ENCODE measurements at regions not wholly inside any gene's neighbourhood (a gene's known extent, or its start where the extent isn't known, plus 50 kb on each side); places are given as distances from the start of the nearest gene placed in this dataset.
A peak's percentile ranks its signal among the peaks of the same experiment; 100 is the strongest.
"Not testable (repeated sequence)": the region's sequence is repeated elsewhere in the genome, so short reads cannot be mapped to it uniquely, and the experiment has no call there.

DNA sequence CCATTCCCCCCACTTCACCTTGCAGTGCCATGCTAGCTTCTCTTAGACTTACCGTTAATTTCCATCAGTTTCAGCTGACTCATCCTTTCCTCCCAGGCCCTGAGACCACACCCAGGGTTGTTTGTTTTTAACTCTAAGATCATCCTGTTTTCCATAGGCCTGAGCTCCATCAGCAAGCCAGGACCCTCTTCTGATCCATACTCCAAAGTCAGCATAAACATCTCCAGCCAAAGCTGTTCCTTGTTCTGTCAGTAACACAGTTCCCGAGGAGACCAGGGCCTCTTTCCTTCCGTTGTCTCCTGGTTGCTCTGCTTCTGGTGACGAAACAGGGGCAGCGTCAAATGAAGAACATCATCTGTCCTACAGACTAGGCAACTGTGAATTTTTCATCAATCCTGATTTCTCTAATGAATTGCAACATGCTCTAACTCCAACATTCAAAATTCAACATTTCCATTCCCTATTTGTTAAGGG, 83.8 kb upstream of the HNF1B start:
- DNase-seq, result peak; percentile 27

DNA sequence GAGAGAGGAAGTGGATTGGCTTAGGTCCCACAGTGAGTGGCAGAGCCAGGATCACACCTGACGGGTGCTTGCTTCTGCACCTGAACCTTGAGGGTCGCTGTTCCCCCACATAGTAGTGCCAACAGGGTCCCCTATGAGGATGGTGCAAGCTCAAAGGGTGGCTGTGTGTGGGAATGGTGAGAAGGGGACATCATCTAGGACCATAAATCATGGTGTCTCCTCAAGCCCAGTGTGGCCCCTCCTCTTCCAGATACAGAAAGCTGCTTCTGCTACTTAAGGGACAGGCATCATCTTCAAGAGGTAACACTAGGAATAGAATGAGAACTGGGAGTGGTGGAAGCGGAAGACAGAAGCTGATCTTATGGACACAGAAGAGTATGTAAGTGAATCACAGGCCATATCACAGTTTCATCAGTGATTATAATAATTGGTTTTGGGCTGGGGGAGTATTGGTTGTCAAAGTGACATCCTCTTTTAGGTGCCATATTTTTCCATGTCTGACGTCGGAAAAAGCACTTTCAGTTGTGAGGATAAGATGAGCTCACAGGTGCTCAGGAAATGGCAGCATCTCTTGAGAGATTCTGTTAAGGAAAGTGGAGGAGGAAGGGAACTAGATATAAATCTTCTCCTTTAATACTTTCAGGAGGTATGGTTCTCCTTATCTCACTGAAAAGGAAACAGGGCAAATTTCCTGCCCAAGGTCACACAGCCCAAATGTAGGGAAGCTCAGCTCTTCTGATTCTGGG, 83.2 kb upstream of the HNF1B start:
- DNase-seq, result no peak

DNA sequence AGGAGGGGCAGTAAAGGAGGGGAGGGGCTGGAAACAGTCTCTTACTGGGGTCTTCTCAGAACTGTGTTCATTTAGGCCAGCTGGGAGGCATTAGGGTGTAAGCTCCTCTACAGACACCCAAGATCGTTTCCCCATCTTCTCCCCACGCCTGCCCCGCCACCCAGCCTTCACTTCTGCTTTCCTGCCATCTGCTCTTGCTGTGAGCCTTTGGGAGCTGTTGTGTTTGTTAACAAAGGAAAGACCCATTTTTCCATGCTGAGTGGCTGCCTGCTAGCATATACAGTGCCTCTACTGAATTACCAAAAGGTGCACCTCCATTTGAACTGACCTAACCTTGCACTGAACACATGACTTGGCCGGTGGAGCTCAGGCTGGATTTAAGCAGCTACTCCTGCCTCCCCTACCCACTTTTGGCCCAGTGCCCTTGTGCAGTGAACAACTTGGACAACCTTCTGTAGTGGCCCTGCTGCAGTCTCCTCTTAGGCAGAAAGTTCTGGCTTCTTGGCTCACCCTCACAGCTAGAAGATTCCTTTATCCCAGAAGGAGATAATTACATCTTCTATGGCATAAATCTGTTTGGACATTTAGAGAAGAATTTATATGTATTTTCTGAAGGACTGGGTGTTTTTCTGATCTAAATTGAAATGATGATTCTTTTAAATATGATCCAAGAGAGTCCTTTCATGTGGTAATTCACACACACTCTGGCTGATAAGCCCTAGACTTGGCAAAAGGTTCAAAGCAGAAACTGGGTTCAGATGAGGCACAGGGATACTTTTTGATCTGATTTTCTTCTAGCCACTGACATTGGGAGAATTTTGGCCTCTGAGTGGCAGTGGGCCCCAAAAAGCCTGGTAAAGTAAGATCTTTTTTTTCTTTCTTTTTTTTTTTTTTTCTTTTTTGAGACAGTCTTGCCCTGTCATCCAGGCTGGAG, 81.9 kb upstream of the HNF1B start:
- no peak for DNase-seq

DNA sequence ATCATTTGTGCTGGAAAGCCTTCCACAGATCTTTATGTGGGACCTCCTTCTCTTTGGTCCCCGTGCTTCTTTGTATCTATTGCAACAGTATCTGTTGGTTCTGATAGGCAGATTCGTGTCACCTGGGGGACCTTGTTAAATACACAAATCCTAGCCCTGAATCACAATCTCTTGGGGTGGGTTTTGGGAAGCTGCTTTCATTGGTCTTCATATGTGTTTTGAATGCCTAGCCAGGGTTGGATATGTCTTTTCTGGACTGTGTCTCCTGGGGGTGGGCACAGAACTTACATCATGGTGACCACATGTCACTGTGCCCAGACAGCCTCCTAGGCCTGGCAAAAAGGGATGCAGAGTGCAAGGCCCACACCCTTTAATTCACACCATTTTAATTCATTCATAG, 81.0 kb upstream of the HNF1B start:
- DNase-seq, result no peak

DNA sequence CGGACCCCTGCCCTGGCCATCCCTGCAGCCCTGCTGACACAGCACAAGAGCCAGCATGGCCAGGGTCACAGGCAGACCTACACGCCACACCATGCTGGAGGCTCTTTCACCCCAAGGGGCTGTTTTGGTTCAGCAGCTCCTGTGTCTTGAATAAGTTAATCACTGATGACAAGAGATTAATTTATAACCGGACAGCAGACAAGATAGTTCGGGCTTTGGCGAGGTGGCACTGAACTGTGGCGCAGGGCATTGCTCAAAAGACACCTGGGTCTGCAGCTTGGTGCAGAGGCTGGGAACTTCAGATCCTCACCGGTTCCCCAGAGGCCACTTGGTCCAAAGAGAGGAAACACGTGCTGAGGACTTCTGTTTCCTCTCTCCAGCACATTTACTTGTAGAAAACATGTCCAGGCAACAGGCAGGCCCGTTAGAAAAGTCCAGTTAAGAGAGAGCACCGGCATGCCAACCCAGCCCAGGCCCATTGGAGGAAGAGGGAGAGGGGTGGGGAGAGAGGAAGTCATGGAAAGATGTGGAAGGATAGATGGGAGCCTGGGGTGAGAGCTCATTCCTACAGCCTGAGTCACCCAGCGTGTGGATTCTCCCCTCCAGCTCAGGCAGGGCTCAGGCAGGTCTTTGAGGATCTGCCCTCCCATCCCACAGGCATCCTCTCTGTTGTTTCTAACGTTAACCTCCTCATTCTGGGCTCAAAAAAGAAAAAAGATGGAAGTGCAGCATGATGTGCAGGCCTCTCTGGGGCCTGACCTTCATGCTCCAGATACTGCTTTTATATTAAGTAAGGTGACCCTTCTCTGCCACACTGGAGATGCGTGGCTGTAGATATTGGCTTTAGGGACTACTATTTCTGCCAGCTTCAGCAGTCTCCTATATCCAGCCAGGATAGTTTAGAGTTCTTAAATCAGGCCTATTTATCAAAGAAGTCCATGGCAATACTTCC, 80.0 kb upstream of the HNF1B start:
- DNase-seq, result peak; percentile 96

DNA sequence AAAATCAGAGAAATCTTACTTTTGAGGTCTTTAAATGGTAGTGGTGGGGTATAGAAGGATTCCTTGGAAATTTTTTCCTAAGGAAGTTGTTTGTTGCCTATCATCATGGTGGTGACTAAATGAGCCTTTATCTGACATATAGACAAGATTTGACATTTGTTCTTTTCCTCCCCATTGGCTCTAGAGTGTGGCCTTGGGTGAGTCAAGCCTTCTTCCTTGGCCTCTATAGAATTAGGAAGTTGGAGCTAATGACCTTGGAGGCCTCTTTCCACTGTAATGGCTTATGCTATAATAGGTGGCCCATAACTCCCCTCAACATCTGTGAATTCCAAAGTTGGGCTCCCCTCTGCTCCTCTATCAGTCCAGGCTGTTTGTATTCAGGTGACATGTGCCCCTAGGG, 79.1 kb upstream of the HNF1B start:
- no peak for DNase-seq

DNA sequence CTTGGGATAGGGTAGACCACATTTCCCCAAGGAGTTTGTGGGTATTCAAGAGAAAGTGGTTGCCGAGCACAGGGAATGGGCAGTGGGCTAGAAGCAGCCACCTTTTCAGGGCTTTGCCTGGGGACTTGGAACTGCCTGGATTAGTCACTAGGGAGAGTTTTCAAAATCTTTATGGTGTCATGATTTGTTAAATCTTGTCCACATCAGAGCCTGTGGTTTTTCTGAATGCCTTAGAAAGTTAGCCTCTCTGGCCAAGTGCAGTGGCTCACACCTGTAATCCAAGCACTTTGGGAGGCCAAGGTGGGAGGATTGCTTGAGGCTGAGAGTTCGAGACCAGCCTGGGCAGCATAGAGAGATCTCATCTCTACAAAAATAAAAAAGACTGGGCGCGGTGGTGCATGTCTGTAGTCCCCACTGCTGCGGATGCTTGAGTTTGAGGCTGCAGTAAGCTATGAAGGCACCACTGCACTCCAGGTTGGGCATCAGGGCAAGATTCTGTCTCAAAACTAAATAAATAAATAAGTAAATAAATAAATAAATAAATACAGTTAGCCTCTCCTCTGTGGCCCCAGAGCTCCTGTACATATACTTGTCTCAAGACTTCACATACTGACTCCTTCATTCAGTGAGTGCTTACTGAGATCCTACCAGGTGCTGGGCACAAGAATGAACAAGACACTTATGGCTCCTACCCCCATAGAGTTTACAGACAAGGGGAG, 76.3 kb upstream of the HNF1B start:
- peak; percentile 41 for DNase-seq

DNA sequence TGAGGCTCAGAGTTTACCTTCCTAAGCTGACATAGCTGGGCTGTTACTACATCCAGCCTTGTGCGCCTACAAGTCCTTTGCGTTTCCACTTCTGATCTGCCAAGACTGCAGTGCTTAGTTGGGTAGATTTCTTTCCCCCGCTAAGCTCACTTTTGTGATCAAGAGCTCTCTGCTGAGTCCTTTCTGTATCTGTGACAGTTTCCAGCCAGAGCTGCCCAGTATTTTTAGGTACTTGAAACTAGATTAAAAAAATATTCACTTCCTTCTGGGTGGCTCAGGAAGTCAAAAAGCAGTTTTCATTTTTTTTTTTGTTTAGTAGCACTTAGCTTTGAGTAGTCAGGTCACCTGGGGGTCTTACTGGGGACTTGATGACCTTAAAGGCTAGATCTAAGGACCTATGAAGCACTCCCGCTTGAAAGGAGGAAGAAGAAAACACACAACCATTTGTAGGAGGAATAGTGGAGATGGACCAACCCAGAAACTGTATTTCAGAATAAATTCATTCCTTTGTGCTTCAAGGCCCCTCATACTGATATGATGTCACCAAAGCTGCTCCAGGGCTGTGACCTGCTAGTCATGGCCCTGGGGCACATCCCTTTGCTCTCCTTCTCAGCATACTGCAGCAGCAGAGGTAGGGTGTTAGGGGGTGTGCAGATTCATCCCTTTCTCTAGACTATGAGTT, 75.6 kb upstream of the HNF1B start:
- peak; percentile 46 for DNase-seq

DNA sequence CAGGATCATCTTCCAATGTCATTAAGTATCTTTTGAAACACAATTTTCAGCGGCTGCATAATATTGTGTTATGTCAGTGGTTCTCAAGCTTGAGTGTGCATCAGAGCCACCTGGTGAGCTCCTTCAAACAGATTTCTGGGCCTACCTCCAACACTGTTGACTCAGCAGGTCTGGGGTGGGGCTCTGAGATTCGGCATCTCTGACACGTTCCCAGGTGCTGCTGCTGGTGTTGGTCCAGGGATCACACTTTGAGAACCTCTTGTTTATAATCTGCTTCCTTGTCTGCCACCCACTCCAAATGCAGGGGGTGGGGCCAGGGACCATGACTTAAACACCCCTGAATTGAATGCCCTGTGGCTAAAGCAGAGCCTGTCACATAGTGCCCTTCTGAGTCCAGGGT, 73.8 kb upstream of the HNF1B start:
- DNase-seq, result peak; percentile 13

DNA sequence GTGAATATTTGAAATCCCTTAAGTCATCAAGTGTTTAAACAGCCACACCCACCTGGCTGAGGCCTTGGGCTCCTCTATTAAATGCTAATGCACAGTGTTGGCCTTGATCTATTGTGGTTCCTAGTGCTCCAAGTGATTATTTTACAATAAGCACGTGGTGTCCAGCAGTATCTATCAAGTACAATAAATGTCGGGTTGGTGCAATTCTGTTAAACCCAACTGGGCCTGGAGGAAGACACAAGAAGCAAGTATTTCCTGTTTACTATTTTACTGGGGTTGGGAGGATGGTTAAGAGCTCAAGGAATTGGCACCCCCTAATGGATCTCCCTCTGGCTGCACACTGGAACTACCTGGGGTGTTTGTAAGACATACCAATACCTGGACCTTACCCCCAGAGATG, 72.1 kb upstream of the HNF1B start:
- DNase-seq, result peak; percentile 23

DNA sequence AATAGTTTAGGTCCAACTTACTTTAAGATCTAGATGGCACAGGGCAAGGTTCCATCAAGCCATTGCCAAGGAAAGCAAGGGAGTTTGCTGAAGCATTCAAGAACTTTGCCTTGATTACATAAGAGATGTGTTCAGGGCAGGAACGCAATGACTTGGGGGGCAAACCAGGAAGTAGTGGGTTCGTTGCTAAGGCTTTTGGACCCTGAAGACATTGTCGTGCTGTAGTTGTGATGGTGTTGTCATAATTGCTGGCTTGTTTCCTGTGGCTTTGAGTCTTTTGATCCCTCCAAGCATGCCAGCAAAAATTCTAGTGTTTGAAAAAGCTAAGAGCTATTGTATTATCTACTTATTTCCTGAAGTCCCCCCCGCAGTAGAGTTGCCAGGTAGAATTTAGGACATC, 70.7 kb upstream of the HNF1B start:
- no peak for DNase-seq

DNA sequence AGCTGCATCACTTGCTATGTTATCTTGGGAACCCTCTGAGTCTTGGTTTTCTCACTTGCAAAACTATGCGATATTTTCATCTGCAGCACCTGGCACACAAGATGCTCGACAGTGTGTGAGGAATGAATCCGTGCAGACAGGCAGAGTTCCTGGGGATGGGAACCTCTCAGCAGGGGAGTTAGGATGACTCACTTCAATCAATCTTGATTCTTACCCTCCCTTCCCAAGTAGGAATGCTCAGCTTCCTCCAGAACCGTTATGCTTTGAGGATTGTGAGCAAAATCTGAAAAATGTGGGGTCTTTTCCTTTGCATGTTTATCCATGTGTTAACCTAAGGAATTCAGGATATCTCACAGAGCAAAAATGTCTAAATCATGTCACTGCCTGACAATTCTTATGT, 68.9 kb upstream of the HNF1B start:
- DNase-seq, result peak; percentile 96

DNA sequence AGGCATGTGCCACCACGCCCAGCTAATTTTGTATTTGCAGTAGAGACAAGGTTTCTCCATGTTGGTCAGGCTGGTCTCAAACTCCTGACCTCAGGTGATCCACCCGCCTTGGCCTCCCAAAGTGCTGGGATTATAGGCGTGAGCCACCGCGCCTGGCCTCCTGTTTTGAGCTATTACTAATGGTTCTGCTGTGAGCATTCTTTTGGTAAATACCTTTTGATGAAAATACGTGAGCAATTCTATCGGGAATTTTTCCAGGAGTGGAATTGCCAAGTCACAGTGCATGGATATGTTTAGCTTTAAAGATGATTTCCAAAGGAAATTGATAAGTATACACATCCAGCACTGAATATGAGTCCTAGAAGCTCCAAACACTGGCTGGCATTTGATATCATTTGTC, 64.0 kb upstream of the HNF1B start:
- not testable (repeated sequence) for DNase-seq

DNA sequence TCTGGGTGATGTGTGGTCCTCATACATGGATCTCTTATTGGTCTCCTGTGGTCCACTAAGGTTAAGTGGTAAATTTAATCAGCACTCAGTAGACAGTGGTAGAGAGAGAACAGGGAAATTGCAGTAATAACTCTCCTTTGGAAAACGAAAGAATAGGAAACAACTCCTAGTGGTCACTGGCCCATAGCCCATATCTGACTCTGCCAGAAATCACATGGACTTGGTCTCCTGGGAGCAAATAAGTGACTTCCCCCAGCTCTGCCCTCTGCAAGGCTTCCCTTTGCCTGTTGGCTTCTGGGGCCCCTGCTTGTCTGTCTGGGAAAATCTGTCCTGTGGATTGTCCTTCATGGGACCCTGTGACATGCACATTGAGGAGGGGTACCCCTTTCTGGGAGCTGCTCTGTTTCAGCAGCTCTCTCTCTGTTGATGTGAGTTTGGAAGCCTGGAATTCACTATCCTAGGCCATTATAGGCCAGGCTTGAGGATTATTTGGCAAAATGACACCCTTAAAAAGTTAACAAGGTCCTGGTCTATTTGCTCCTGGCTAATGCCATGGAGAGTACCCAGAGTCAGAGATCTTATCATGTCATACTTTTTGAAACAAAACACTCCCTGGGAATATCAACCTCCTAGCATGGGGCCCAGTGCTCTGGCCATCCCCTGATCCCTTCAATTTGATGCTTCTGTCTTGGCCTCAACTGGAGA, 58.0 kb upstream of the HNF1B start:
- DNase-seq, result peak; percentile 55

DNA sequence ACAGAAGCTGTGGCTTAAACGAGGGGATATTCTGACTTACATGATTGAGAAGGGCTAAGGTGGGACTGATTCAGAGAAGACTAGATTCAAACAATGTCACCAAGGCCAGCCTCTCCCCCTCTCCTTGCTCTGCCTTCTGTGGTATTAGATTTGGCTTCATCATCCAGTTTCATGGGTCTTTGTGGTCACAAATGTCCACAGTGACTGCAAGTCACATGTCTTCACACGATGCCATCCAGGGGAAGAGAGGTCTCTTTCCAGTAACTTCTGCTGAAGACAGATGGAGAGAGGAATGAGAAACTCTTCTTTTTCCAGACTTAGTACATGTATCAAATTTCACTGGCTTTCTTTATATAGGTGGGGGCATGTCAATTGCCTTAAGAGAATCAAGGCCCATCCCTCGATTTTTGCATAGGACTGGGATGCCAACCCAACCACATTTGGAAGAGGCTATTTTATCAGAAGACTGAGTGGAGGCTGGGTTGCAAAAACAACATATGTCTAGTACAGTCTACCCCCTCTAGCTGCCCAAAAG, 57.3 kb upstream of the HNF1B start:
- DNase-seq, result no peak

DNA sequence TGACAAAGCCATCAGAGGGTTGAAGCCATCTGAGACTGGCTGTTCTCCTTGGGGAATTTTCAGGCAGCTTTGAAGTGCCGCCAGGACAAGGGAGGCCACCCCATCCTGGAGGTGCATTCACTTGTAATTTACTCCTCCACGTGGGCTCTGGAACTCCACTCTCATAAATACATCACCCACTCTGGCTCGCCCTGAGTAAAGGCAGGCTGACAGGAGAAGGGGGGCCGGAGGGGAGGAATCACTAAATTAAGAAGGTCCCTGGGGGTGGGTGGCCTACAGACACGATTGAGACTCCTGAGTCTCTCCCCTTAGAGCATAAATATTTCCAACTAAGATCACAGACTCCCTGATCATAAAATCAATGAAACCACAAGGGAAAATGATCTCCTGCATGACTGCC, 56.3 kb upstream of the HNF1B start:
- no peak for DNase-seq

DNA sequence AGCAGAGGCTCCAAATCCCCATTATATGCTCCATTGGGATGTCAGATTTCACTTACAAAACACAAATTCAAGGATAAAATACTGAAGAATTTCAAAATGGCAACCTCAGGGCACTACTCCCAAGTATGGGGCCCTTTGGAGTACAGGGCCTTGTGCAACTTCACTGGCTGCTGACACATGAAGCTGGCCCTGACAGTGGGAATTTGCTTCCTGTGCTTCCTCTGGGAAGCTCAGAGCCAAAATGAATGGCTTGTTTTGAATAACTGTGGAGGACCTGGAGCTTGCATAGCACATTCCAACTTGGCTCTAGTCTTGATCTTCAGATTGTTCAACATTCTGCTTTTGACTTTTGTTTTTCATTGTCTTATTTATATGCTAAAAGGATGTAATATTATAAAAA, 52.3 kb upstream of the HNF1B start:
- no peak for DNase-seq

DNA sequence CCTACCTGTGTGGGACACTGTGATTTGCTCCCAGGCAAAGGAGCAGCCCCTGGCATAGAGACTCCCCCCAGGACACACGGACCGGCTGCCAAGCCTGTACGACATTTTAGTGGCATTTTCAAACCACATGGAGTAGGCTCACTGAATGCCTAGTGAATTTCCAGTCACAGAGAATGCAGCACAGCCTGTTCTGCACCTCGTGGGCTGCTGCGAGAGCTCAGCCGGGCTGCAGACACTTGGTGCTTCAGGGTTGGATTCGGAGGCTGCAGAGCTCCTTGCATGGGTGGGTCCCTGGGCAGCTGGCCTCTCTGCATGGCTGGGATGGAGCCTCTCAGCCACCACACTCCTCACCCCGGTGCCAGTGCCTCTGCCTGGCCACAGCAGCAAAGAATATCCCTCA, 51.2 kb upstream of the HNF1B start:
- no peak for DNase-seq

All from EL (cell line).